Neural progenitor cell (in vitro differentiated cells): ENCODE measurements at regions not wholly inside any gene's neighbourhood (a gene's known extent, or its start where the extent isn't known, plus 50 kb on each side); places are given as distances from the start of the nearest gene placed in this dataset.

Experiments used
- EZH2 ChIP-seq: fragments of 200-600 bp; sonication (generic); IDR thresholded peaks from 2 replicates; pipeline ENCODE4 v1.6.1; 2017; ENCODE audit warnings: antibody characterized with exemption, mild to moderate bottlenecking, moderate library complexity
- EZH2phosphoT487 ChIP-seq: fragments of 200-600 bp; sonication (generic); IDR thresholded peaks from 2 replicates; pipeline ENCODE4 v1.6.1; 2017; ENCODE audit warnings: antibody characterized with exemption
- TF ChIP-seq, protein P1 (sequence below): fragments of 200-600 bp; sonication (generic); IDR thresholded peaks from 2 replicates; pipeline ENCODE4 v1.5.1; 2017; ENCODE audit warnings: antibody characterized with exemption, mild to moderate bottlenecking

DNA sequence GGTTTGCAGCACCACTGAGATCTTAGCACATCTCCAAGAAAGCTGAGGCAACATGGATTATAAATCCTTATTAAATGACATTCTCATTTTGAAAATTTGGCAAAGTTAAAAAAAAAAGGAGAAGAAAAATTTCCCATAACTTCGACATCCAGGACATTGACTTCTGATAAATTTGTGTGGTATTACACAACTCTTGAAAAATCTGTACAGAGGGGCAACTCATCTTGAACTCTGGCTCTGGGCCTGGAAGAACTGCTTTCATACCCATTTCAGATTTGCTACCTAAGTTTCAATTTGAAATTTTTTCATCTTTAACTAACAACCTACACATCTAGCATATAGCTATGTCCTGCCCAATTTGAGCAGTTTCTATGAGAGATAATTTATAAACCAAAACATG lies 118.0 kb upstream of the UGP2 start:
- TF ChIP-seq, protein P1, sequence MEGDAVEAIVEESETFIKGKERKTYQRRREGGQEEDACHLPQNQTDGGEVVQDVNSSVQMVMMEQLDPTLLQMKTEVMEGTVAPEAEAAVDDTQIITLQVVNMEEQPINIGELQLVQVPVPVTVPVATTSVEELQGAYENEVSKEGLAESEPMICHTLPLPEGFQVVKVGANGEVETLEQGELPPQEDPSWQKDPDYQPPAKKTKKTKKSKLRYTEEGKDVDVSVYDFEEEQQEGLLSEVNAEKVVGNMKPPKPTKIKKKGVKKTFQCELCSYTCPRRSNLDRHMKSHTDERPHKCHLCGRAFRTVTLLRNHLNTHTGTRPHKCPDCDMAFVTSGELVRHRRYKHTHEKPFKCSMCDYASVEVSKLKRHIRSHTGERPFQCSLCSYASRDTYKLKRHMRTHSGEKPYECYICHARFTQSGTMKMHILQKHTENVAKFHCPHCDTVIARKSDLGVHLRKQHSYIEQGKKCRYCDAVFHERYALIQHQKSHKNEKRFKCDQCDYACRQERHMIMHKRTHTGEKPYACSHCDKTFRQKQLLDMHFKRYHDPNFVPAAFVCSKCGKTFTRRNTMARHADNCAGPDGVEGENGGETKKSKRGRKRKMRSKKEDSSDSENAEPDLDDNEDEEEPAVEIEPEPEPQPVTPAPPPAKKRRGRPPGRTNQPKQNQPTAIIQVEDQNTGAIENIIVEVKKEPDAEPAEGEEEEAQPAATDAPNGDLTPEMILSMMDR = no peak
- TF ChIP-seq EZH2 (no peak), EZH2phosphoT487 (no peak)
